Endodermal cell (in vitro differentiated cells): ENCODE measurements at regions not wholly inside any gene's neighbourhood (a gene's known extent, or its start where the extent isn't known, plus 50 kb on each side); places are given as distances from the start of the nearest gene placed in this dataset.

Experiments
- DNase-seq: peaks from one replicate; pipeline ENCODE4 v3.0.0-alpha.2; 2017
- H3K27ac ChIP-seq: 2 replicates; pipeline ENCODE4 v1.5.1; 2013; ENCODE audit warnings: mild to moderate bottlenecking, low read depth, low read length, moderate library complexity
- H3K27me3 ChIP-seq: 2 replicates; pipeline ENCODE4 v1.6.1; 2013; ENCODE audit warnings: mild to moderate bottlenecking, low read length, moderate library complexity; ENCODE audit not compliant: insufficient read depth, control insufficient read depth, poor library complexity, severe bottlenecking
- H3K36me3 ChIP-seq: 2 replicates; pipeline ENCODE4 v1.7.0; 2013; ENCODE audit warnings: mild to moderate bottlenecking, low read length, moderate library complexity; ENCODE audit not compliant: control insufficient read depth, insufficient read depth
- H3K4me1 ChIP-seq: one replicate; pipeline ENCODE4 v1.7.0; 2013; ENCODE audit warnings: low read length; ENCODE audit not compliant: control insufficient read depth, insufficient read depth
- H3K4me3 ChIP-seq: 2 replicates; pipeline ENCODE4 v1.5.1; 2013; ENCODE audit warnings: mild to moderate bottlenecking, low read length, moderate library complexity
- H3K9ac ChIP-seq: 2 replicates; pipeline ENCODE4 v1.6.1; 2013; ENCODE audit warnings: mild to moderate bottlenecking, low read length, moderate library complexity; ENCODE audit not compliant: poor library complexity, severe bottlenecking; ENCODE audit errors: extremely low read depth
- H3K9me3 ChIP-seq: 2 replicates; pipeline ENCODE4 v1.6.1; 2013; ENCODE audit warnings: mild to moderate bottlenecking, low read length, moderate library complexity; ENCODE audit not compliant: control insufficient read depth
- H3K27ac Mint-ChIP-seq: 2 replicates; pipeline ENCODE4 v1.8.0; 2020; ENCODE audit warnings: mixed read lengths
- H3K27me3 Mint-ChIP-seq: 2 replicates; pipeline ENCODE4 v1.8.0; 2021; ENCODE audit warnings: mild to moderate bottlenecking, mixed read lengths; ENCODE audit not compliant: insufficient read depth
- H3K36me3 Mint-ChIP-seq: 2 replicates; pipeline ENCODE4 v1.8.0; 2020; ENCODE audit warnings: low read depth, mixed read lengths
- H3K4me1 Mint-ChIP-seq: 2 replicates; pipeline ENCODE4 v1.8.0; 2020; ENCODE audit warnings: mixed read lengths
- H3K4me3 Mint-ChIP-seq: 2 replicates; pipeline ENCODE4 v1.8.0; 2020; ENCODE audit warnings: mild to moderate bottlenecking, moderate library complexity, mixed read lengths
- H3K9me3 Mint-ChIP-seq: 2 replicates; pipeline ENCODE4 v1.8.0; 2020; ENCODE audit warnings: mild to moderate bottlenecking, mixed read lengths
- WGBS, 2 experiments: methylation state at CpG; one replicate each; pipeline versions ENCODE4 v1.1.5 to v1.1.7; 2013; ENCODE audit warnings: missing lambda C conversion rate in 2 of 2, mixed read lengths in 1 of 2; ENCODE audit not compliant: insufficient coverage in 1 of 2, insufficient read length in 1 of 2; 5-methylcytosine and 5-hydroxymethylcytosine counted together
- TF ChIP-seq, protein P1 (sequence below): fragments of 200-600 bp; sonication (generic); conservative IDR thresholded peaks from 2 replicates; pipeline ENCODE4 v1.5.0; 2021; ENCODE audit warnings: antibody characterized with exemption, mild to moderate bottlenecking

DNA sequence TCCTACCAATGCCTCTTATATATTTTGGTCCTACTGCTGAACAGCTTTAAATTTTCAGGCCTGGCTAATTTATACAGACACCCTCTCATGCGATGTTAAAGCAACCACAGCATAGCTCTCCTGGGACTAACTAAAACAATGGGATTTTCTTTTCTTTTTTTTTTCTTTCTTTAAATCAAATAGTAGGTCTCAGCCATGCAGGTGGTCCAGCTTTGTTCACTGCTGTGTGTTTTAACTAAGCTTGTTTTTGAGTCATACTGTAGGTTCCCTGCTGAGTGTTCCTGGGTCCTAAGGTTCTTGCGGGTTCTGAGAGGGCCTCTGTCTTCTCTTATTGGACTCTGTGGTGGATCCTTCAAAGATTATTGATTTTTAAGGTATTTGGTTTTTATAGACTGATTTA is 113.1 kb upstream of the SORCS1 start:
- no peaks in the 10 kb centered on the region for H3K36me3 Mint-ChIP-seq
- H3K27ac Mint-ChIP-seq = no peak overlapping the region
- 73% methylated on average over 2 of the region's 2 CpGs; no CpG with 5 or more reads in 1 of the 2 experiments for WGBS, 2 experiments
- peaks cover 11% of the 10 kb centered on the region for H3K9me3 Mint-ChIP-seq
- Histone ChIP-seq H3K27me3 (no peaks in the 10 kb centered on the region), H3K36me3 (no peaks in the 10 kb centered on the region), H3K9me3 (peaks cover 7% of the 10 kb centered on the region), H3K4me1 (no peaks in the 10 kb centered on the region), H3K4me3 (no peak overlapping the region), H3K9ac (no peak overlapping the region), H3K27ac (no peak overlapping the region)
- H3K27me3 Mint-ChIP-seq = no peaks in the 10 kb centered on the region
- TF ChIP-seq, protein P1, sequence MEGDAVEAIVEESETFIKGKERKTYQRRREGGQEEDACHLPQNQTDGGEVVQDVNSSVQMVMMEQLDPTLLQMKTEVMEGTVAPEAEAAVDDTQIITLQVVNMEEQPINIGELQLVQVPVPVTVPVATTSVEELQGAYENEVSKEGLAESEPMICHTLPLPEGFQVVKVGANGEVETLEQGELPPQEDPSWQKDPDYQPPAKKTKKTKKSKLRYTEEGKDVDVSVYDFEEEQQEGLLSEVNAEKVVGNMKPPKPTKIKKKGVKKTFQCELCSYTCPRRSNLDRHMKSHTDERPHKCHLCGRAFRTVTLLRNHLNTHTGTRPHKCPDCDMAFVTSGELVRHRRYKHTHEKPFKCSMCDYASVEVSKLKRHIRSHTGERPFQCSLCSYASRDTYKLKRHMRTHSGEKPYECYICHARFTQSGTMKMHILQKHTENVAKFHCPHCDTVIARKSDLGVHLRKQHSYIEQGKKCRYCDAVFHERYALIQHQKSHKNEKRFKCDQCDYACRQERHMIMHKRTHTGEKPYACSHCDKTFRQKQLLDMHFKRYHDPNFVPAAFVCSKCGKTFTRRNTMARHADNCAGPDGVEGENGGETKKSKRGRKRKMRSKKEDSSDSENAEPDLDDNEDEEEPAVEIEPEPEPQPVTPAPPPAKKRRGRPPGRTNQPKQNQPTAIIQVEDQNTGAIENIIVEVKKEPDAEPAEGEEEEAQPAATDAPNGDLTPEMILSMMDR = no peak
- peaks cover 7% of the 10 kb centered on the region for H3K4me1 Mint-ChIP-seq
- H3K4me3 Mint-ChIP-seq = no peak overlapping the region
- DNase-seq = no peak

DNA sequence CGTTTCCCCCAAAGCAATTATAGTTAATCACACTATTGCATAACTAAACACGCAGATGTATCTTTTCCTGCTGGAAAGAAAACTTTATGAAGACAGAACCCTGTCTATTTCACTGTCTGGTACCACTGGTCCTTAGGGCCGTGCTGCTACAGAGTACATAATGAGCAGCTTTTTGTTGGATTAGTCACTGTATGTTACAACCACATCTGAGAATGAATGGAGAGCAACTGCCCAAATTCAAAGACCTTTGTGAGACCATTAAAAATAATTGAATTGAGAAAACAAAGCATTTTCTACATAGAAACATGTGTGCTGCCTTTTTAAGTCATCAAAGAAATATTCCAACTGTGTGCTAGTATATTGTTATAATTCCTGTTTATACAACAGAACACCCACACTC is 111.3 kb upstream of the SORCS1 start:
- H3K4me3 ChIP-seq = no peak overlapping the region
- Mint-ChIP-seq H3K4me3 (no peak overlapping the region), H3K27ac (no peak overlapping the region), H3K36me3 (no peaks in the 10 kb centered on the region), H3K4me1 (peaks cover 7% of the 10 kb centered on the region), H3K27me3 (no peaks in the 10 kb centered on the region), H3K9me3 (no peaks in the 10 kb centered on the region)
- H3K27ac ChIP-seq = no peak overlapping the region
- no peaks in the 10 kb centered on the region for H3K27me3 ChIP-seq
- no peaks in the 10 kb centered on the region for H3K36me3 ChIP-seq
- H3K9me3 ChIP-seq = no peaks in the 10 kb centered on the region
- TF ChIP-seq, protein P1 = no peak
- no peak overlapping the region for H3K9ac ChIP-seq
- 92 to 94% methylated on average over 3 of the region's 3 CpGs for WGBS, 2 experiments
- DNase-seq = no peak
- H3K4me1 ChIP-seq = no peaks in the 10 kb centered on the region

DNA sequence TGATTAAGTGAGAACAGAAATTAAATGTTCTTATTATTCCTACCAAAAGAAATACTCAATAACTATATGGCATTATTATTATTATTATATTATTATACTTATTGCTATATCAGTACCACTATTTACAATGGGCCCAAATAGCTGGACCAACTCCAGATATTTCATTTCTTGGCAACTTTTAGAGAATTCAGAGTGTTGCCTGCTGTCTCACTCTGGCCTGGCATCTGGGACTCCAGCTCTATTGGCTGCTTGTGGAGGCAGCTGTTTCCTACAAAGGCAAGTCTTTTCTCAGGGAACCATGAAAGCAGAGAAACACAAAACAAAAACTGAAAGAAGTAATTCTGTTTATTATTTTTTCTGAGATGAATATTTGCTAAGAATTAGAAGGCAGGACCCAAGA is 105.1 kb upstream of the SORCS1 start:
- Histone ChIP-seq H3K4me1 (no peaks in the 10 kb centered on the region), H3K9me3 (peaks cover 13% of the 10 kb centered on the region), H3K27me3 (no peaks in the 10 kb centered on the region), H3K9ac (no peak overlapping the region), H3K27ac (no peak overlapping the region), H3K36me3 (no peaks in the 10 kb centered on the region), H3K4me3 (no peak overlapping the region)
- DNase-seq = no peak
- Mint-ChIP-seq H3K27ac (no peak overlapping the region), H3K4me3 (no peak overlapping the region), H3K9me3 (peaks cover 1% of the 10 kb centered on the region), H3K27me3 (no peaks in the 10 kb centered on the region), H3K4me1 (peaks cover 8% of the 10 kb centered on the region), H3K36me3 (no peaks in the 10 kb centered on the region)
- TF ChIP-seq, protein P1 = no peak
